H9 (cell line): ENCODE measurements at regions not wholly inside any gene's neighbourhood (a gene's known extent, or its start where the extent isn't known, plus 50 kb on each side); places are given as distances from the start of the nearest gene placed in this dataset.

Experiments
- DNase-seq: peaks from one replicate; pipeline ENCODE4 v3.0.0-alpha.2; 2017
- H2AFZ ChIP-seq: one replicate; pipeline ENCODE4 v1.6.1; 2013; ENCODE audit warnings: mild to moderate bottlenecking, low read length, control low read depth, moderate library complexity
- H2AK5ac ChIP-seq: 2 replicates; pipeline ENCODE4 v1.6.1; 2013; ENCODE audit warnings: low read length, control low read depth, mixed read lengths; ENCODE audit not compliant: insufficient read length
- H2BK120ac ChIP-seq: one replicate; pipeline ENCODE4 v1.6.1; 2013; ENCODE audit warnings: low read depth, mild to moderate bottlenecking, low read length, control low read depth, inconsistent platforms; ENCODE audit not compliant: poor library complexity, severe bottlenecking
- H2BK12ac ChIP-seq: 2 replicates; pipeline ENCODE4 v1.6.1; 2013; ENCODE audit warnings: low read length, control low read depth, mixed read lengths, low read depth; ENCODE audit not compliant: insufficient read length
- H2BK15ac ChIP-seq: 2 replicates; pipeline ENCODE4 v1.6.1; 2013; ENCODE audit warnings: low read depth, low read length, control low read depth
- H2BK20ac ChIP-seq: one replicate; pipeline ENCODE4 v1.6.1; 2013; ENCODE audit warnings: low read depth, mild to moderate bottlenecking, low read length, control low read depth, inconsistent platforms; ENCODE audit not compliant: poor library complexity, severe bottlenecking
- H2BK5ac ChIP-seq: 2 replicates; pipeline ENCODE4 v1.6.1; 2013; ENCODE audit warnings: low read length, control low read depth, mixed read lengths; ENCODE audit not compliant: insufficient read length
- H3K14ac ChIP-seq: 2 replicates; pipeline ENCODE4 v1.6.1; 2013; ENCODE audit warnings: low read length, control low read depth; ENCODE audit not compliant: insufficient read depth
- H3K18ac ChIP-seq: 2 replicates; pipeline ENCODE4 v1.6.1; 2013; ENCODE audit warnings: low read depth, mild to moderate bottlenecking, mixed read lengths, low read length, control low read depth; ENCODE audit not compliant: insufficient read length
- H3K23ac ChIP-seq: 2 replicates; pipeline ENCODE4 v1.6.1; 2013; ENCODE audit warnings: low read length, control low read depth, mixed read lengths, low read depth; ENCODE audit not compliant: insufficient read length
- H3K23me2 ChIP-seq: 2 replicates; pipeline ENCODE4 v1.6.1; 2013; ENCODE audit warnings: low read depth, mild to moderate bottlenecking, mixed read lengths, low read length, control low read depth; ENCODE audit not compliant: insufficient read length, poor library complexity, severe bottlenecking
- H3K27ac ChIP-seq: 2 replicates; pipeline ENCODE4 v1.5.1; 2013; ENCODE audit warnings: low read length, control low read depth, mixed read lengths, low read depth; ENCODE audit not compliant: insufficient read length
- H3K27me3 ChIP-seq: 2 replicates; pipeline ENCODE4 v1.6.1; 2013; ENCODE audit warnings: low read length, control low read depth, inconsistent platforms; ENCODE audit not compliant: insufficient read depth
- H3K4ac ChIP-seq: 2 replicates; pipeline ENCODE4 v1.6.1; 2013; ENCODE audit warnings: low read depth, mild to moderate bottlenecking, control low read depth, inconsistent platforms, low read length, moderate library complexity
- H3K4me1 ChIP-seq: 2 replicates; pipeline ENCODE4 v1.6.1; 2013; ENCODE audit warnings: low read length, control low read depth, inconsistent platforms; ENCODE audit not compliant: insufficient read depth
- H3K4me2 ChIP-seq: 2 replicates; pipeline ENCODE4 v1.6.1; 2013; ENCODE audit warnings: low read length, control low read depth, mixed read lengths; ENCODE audit not compliant: insufficient read length, insufficient read depth
- H3K56ac ChIP-seq: 2 replicates; pipeline ENCODE4 v1.6.1; 2013; ENCODE audit warnings: low read depth, mild to moderate bottlenecking, mixed read lengths, low read length, control low read depth; ENCODE audit not compliant: insufficient read length
- H3K79me1 ChIP-seq: 2 replicates; pipeline ENCODE4 v1.6.1; 2013; ENCODE audit warnings: low read depth, mild to moderate bottlenecking, moderate library complexity, low read length, control low read depth, inconsistent platforms; ENCODE audit not compliant: insufficient read depth, poor library complexity, severe bottlenecking
- H3K79me2 ChIP-seq: 2 replicates; pipeline ENCODE4 v1.6.1; 2013; ENCODE audit warnings: low read length, control low read depth, inconsistent platforms; ENCODE audit not compliant: insufficient read depth
- H3K9ac ChIP-seq: 2 replicates; pipeline ENCODE4 v1.6.1; 2013; ENCODE audit warnings: low read length, control low read depth, mixed read lengths; ENCODE audit not compliant: insufficient read length; ENCODE audit errors: extremely low read depth
- H3K9me3 ChIP-seq: one replicate; pipeline ENCODE4 v1.6.1; 2013; ENCODE audit warnings: low read depth, low read length, inconsistent platforms; ENCODE audit not compliant: control insufficient read depth
- H3T11ph ChIP-seq: one replicate; pipeline ENCODE4 v1.6.1; 2013; ENCODE audit warnings: mild to moderate bottlenecking, low read length, control low read depth, inconsistent platforms
- H4K20me1 ChIP-seq: one replicate; pipeline ENCODE4 v1.6.1; 2013; ENCODE audit not compliant: control insufficient read depth, insufficient read length, insufficient read depth
- H4K5ac ChIP-seq: 2 replicates; pipeline ENCODE4 v1.6.1; 2013; ENCODE audit warnings: low read depth, mild to moderate bottlenecking, mixed read lengths, low read length, control low read depth; ENCODE audit not compliant: insufficient read length
- H4K8ac ChIP-seq: replicated peaks from 2 replicates; pipeline ENCODE4 v1.6.1; 2013; ENCODE audit warnings: low read length, control low read depth, mixed read lengths, low read depth; ENCODE audit not compliant: insufficient read length
- H4K91ac ChIP-seq: 2 replicates; pipeline ENCODE4 v1.6.1; 2013; ENCODE audit warnings: low read depth, mild to moderate bottlenecking, moderate library complexity, mixed read lengths, low read length, control low read depth; ENCODE audit not compliant: insufficient read length
- H3K27ac Mint-ChIP-seq, 3 experiments: 2 replicates in 2 of 3; 3 replicates in 1 of 3; pipeline ENCODE4 v1.8.0; 2020 to 2021; ENCODE audit warnings: mixed read lengths in 3 of 3, mild to moderate bottlenecking in 1 of 3, moderate library complexity in 1 of 3
- H3K27me3 Mint-ChIP-seq: 2 replicates; pipeline ENCODE4 v1.8.0; 2021; ENCODE audit warnings: low read depth, mild to moderate bottlenecking, moderate library complexity, mixed read lengths
- H3K36me3 Mint-ChIP-seq, 3 experiments: 2 replicates in 2 of 3; 3 replicates in 1 of 3; pipeline ENCODE4 v1.8.0; 2020 to 2021; ENCODE audit warnings: low read depth in 3 of 3, mixed read lengths in 3 of 3; ENCODE audit not compliant: insufficient read depth in 1 of 3
- H3K4me1 Mint-ChIP-seq, 2 experiments: 2 replicates each; pipeline ENCODE4 v1.8.0; 2020; ENCODE audit warnings: mixed read lengths in 2 of 2
- H3K4me3 Mint-ChIP-seq, 2 experiments: 2 replicates in 1 of 2; 3 replicates in 1 of 2; pipeline ENCODE4 v1.8.0; 2020 to 2021; ENCODE audit warnings: mild to moderate bottlenecking in 2 of 2, mixed read lengths in 2 of 2, moderate library complexity in 1 of 2
- H3K9me3 Mint-ChIP-seq, 2 experiments: 2 replicates in 1 of 2; 3 replicates in 1 of 2; pipeline ENCODE4 v1.8.0; 2020; ENCODE audit warnings: mild to moderate bottlenecking in 2 of 2, mixed read lengths in 2 of 2, moderate library complexity in 1 of 2
- WGBS: extraction: QIAGEN DNeasy Blood & Tissue Kit; methylation state at CpG from one replicate; pipeline ENCODE4 v1.1.7; 2013; ENCODE audit warnings: missing lambda C conversion rate, low lambda C conversion rate, mixed read lengths; ENCODE audit not compliant: insufficient read length; ENCODE audit errors: extremely low coverage; 5-methylcytosine and 5-hydroxymethylcytosine counted together
- TF ChIP-seq, protein P1 (sequence below): fragments of 200-600 bp; sonication (generic); conservative IDR thresholded peaks from 3 replicates; pipeline ENCODE4 v1.8.0; 2021; ENCODE audit warnings: antibody characterized with exemption, mild to moderate bottlenecking

DNA sequence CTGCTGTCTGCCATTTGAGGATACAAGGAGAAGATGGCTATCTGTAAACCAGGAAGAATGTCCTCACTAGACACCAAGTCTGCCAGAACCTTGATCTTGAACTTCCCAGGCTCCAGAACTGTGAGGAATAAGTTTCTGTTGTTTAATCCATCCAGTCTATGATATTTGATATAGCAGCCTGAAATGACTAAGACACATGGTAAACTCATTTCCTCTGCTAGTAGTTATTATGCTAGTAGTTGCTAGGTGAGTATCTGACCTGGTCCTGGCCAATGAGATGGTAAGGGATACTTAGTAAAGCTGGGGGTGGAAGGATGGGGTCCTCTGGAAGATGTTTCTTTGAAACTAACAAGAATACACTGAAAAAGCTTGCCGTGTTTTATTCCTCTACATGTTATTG lies 280.7 kb upstream of the ARHGEF26 start:
- no peaks in the 10 kb centered on the region; a peak in 1 of 7 replicates for H3K36me3 Mint-ChIP-seq
- Histone ChIP-seq H4K5ac (no peak overlapping the region), H2BK15ac (no peak overlapping the region), H3K9me3 (no peaks in the 10 kb centered on the region), H4K8ac (no peak overlapping the region), H3K4ac (no peak overlapping the region), H2AK5ac (no peak overlapping the region), H2BK20ac (no peak overlapping the region), H3K27me3 (no peaks in the 10 kb centered on the region), H3T11ph (no peak overlapping the region), H3K9ac (no peak overlapping the region), H2BK12ac (no peak overlapping the region), H3K79me1 (no peaks in the 10 kb centered on the region), H2BK120ac (no peak overlapping the region), H3K18ac (no peak overlapping the region), H3K79me2 (no peaks in the 10 kb centered on the region), H3K27ac (no peak overlapping the region), H3K23me2 (no peaks in the 10 kb centered on the region), H3K4me2 (no peak overlapping the region), H2AFZ (no peak overlapping the region), H4K20me1 (no peaks in the 10 kb centered on the region), H3K56ac (no peak overlapping the region), H3K4me1 (no peaks in the 10 kb centered on the region), H3K14ac (no peak overlapping the region), H3K23ac (no peak overlapping the region), H2BK5ac (no peak overlapping the region), H4K91ac (no peak overlapping the region)
- DNase-seq, result no peak
- H3K9me3 Mint-ChIP-seq, result no peaks in the 10 kb centered on the region
- H3K27me3 Mint-ChIP-seq, result no peaks in the 10 kb centered on the region
- no peak overlapping the region for H3K4me3 Mint-ChIP-seq
- peaks cover 4 to 7% of the 10 kb centered on the region in 2 experiments; a peak in 3 of 4 replicates for H3K4me1 Mint-ChIP-seq
- WGBS, result no CpG with 5 or more reads among the region's 1 CpG
- TF ChIP-seq, protein P1, sequence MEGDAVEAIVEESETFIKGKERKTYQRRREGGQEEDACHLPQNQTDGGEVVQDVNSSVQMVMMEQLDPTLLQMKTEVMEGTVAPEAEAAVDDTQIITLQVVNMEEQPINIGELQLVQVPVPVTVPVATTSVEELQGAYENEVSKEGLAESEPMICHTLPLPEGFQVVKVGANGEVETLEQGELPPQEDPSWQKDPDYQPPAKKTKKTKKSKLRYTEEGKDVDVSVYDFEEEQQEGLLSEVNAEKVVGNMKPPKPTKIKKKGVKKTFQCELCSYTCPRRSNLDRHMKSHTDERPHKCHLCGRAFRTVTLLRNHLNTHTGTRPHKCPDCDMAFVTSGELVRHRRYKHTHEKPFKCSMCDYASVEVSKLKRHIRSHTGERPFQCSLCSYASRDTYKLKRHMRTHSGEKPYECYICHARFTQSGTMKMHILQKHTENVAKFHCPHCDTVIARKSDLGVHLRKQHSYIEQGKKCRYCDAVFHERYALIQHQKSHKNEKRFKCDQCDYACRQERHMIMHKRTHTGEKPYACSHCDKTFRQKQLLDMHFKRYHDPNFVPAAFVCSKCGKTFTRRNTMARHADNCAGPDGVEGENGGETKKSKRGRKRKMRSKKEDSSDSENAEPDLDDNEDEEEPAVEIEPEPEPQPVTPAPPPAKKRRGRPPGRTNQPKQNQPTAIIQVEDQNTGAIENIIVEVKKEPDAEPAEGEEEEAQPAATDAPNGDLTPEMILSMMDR, result no peak
- no peak overlapping the region for H3K27ac Mint-ChIP-seq
